Ammon's horn (tissue), 1 donor: ENCODE measurements at regions not wholly inside any gene's neighbourhood (a gene's known extent, or its start where the extent isn't known, plus 50 kb on each side); places are given as distances from the start of the nearest gene placed in this dataset.
"Not testable (repeated sequence)": the region's sequence is repeated elsewhere in the genome, so short reads cannot be mapped to it uniquely, and the experiment has no call there.

ENCODE experiments used
- DNase-seq: peaks from one replicate; pipeline ENCODE4 v3.0.0-alpha.2; 2016; ENCODE audit warnings: low spot score

- no peak for DNase-seq
Observed at GRCh38 chrX:7638078-7638710, 204.8 kb upstream of the VCX start.

GRCh38 chrX:7637066-7637465 lies 205.9 kb upstream of the VCX start:
- DNase-seq = no peak

GRCh38 chrX:7635604-7636003 lies 207.4 kb upstream of the VCX start:
- no peak for DNase-seq

- DNase-seq = no peak
Observed at GRCh38 chrX:7620560-7620959, 222.4 kb upstream of the VCX start.

GRCh38 chrX:7617994-7618393 lies 225.0 kb upstream of the VCX start:
- no peak for DNase-seq

- no peak for DNase-seq
Observed at GRCh38 chrX:7614616-7615015, 228.4 kb upstream of the VCX start.

- DNase-seq = not testable (repeated sequence)
Observed at GRCh38 chrX:7608625-7609024, 234.3 kb upstream of the VCX start.

- DNase-seq = no peak
Observed at GRCh38 chrX:7606039-7606652, 236.8 kb upstream of the VCX start.

- DNase-seq = no peak
Observed at GRCh38 chrX:7603387-7603786, 239.6 kb upstream of the VCX start.

GRCh38 chrX:7596822-7597221 lies 246.1 kb upstream of the VCX start:
- no peak for DNase-seq

- DNase-seq = not testable (repeated sequence)
Observed at GRCh38 chrX:7593370-7593769, 249.6 kb upstream of the VCX start.

- peak; percentile 30 for DNase-seq
Observed at GRCh38 chrX:7586126-7586525, 256.8 kb upstream of the VCX start.

- peak; percentile 1 for DNase-seq
Observed at GRCh38 chrX:7582191-7582590, 260.8 kb upstream of the VCX start.

GRCh38 chrX:7580127-7580526 lies 262.8 kb upstream of the VCX start:
- DNase-seq = no peak

GRCh38 chrX:7574325-7574724 lies 268.6 kb upstream of the VCX start:
- DNase-seq = no peak

GRCh38 chrX:7570432-7571029 lies 272.4 kb upstream of the VCX start:
- DNase-seq = no peak

GRCh38 chrX:7568597-7568996 lies 274.4 kb upstream of the VCX start:
- no peak for DNase-seq

- no peak for DNase-seq
Observed at GRCh38 chrX:7568130-7568529, 274.8 kb upstream of the VCX start.

- no peak for DNase-seq
Observed at GRCh38 chrX:7552760-7553159, 290.2 kb upstream of the VCX start.

- no peak for DNase-seq
Observed at GRCh38 chrX:7546551-7547080, 296.4 kb upstream of the VCX start.

GRCh38 chrX:7545564-7545963 lies 297.4 kb upstream of the VCX start:
- no peak for DNase-seq

GRCh38 chrX:7542587-7543380 lies 300.2 kb upstream of the VCX start:
- no peak for DNase-seq

- DNase-seq = no peak
Observed at GRCh38 chrX:7522860-7523259, 320.1 kb upstream of the VCX start.
